Epithelial cell of proximal tubule (primary cell): ENCODE measurements at regions not wholly inside any gene's neighbourhood (a gene's known extent, or its start where the extent isn't known, plus 50 kb on each side); places are given as distances from the start of the nearest gene placed in this dataset.

Experiments
- DNase-seq: peaks from one replicate; pipeline ENCODE4 v3.0.0-alpha.2; 2011; ENCODE audit warnings: low read depth
- H3K4me3 ChIP-seq: 2 replicates; pipeline ENCODE4 v1.5.1; 2011; ENCODE audit warnings: low read depth, mild to moderate bottlenecking, low read length
- TF ChIP-seq, protein P1 (sequence below): conservative IDR thresholded peaks from 2 replicates; pipeline ENCODE4 v1.5.1; 2012; ENCODE audit warnings: low read depth, mild to moderate bottlenecking, low read length

DNA sequence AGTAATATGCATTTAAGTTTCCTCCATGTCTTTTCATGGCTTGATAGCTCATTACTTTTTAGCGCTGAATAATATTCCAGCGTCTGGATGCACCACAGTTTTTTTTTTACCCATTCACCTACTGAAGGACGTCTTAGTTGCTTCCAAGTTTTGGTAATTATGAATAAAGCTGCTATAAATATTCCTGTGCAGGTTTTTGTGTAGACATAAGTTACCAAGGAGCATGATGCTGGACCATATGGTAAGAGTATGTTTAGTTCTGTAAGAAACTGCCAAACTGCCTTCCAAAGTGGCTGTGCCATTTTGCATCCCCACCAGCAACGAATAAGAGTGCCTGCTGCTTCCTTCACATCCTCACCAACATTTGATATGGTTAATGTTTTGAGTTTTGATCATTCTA lies 195.6 kb downstream of the PIK3R1 start:
- TF ChIP-seq, protein P1, sequence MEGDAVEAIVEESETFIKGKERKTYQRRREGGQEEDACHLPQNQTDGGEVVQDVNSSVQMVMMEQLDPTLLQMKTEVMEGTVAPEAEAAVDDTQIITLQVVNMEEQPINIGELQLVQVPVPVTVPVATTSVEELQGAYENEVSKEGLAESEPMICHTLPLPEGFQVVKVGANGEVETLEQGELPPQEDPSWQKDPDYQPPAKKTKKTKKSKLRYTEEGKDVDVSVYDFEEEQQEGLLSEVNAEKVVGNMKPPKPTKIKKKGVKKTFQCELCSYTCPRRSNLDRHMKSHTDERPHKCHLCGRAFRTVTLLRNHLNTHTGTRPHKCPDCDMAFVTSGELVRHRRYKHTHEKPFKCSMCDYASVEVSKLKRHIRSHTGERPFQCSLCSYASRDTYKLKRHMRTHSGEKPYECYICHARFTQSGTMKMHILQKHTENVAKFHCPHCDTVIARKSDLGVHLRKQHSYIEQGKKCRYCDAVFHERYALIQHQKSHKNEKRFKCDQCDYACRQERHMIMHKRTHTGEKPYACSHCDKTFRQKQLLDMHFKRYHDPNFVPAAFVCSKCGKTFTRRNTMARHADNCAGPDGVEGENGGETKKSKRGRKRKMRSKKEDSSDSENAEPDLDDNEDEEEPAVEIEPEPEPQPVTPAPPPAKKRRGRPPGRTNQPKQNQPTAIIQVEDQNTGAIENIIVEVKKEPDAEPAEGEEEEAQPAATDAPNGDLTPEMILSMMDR: no peak
- H3K4me3 ChIP-seq: no peak overlapping the region
- DNase-seq: no peak

GRCh38 chr5:68415177-68416085 lies 199.9 kb downstream of the PIK3R1 start:
- no peak overlapping the region for H3K4me3 ChIP-seq
- DNase-seq: no peak
- TF ChIP-seq, protein P1: no peak

DNA sequence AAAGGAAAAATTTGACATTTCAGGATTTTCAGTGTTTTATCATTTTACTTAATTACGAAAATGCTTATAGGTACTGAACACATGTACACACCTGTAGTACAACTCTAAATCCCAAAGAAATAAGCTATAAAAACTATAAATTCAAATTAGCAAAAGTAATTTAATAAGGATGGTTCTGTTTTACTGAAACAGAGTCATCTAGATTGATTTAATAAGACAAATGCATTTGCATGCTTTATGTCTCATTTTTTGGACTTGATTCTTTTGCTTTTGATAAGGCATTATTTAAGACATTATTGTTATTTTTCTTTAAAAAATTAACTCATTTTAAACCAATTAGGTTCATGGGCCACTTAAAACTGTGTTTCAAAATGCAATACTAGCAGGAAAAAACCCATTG lies 201.2 kb downstream of the PIK3R1 start:
- no peak overlapping the region for H3K4me3 ChIP-seq
- DNase-seq: no peak
- TF ChIP-seq, protein P1: no peak

GRCh38 chr5:68418201-68418600 lies 202.6 kb downstream of the PIK3R1 start:
- no peak for DNase-seq
- TF ChIP-seq, protein P1: no peak
- no peak overlapping the region for H3K4me3 ChIP-seq

DNA sequence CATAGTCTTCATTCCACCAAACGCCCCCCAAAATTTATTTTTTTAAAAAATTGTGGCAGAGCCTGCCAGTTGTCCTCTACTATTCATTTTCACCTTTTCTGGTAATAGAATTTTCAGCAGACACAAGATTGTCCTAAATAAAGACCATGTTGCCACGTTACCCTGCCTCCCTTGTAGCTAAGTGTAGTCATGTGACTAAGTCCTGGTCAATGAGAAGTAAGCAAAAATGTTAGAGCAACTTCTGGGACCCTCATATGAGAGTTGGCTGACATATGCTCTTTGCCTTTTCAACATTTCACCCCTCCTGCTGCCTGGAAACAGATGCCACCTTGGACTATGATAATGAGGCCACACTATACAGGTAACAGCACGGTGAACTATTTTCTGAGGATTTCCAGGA lies 203.1 kb downstream of the PIK3R1 start:
- TF ChIP-seq, protein P1: no peak
- H3K4me3 ChIP-seq: no peak overlapping the region
- DNase-seq: no peak

DNA sequence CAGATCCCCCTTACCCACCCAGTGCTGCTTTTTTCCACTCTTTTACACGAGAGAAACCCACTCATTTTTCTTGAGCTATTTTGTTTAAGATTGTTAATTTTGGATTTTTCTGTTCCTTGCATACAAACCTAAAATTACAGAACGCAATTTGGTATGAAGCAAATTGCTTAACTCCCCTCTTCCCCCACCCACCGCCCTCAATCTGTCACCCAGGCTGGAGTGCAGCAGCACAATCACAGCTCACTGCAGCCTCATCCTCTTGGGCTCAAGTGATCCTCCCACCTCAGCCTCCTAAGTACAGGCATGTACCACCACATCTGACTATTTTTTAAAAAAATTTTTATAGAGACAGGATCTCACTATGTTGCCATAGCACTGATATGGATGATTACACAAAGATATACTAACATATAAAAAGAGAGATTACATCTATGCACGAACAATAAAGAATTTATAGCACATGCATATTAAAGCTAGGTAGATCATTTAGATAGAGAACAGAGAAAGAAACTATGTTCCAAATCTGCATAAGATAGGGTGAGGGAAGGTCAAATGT lies 203.6 kb downstream of the PIK3R1 start:
- H3K4me3 ChIP-seq: no peak overlapping the region
- no peak for DNase-seq
- TF ChIP-seq, protein P1: no peak
